ENCODE measurements at regions not wholly inside any gene's neighbourhood (a gene's known extent, or its start where the extent isn't known, plus 50 kb on each side); places are given as distances from the start of the nearest gene placed in this dataset.

DNA sequence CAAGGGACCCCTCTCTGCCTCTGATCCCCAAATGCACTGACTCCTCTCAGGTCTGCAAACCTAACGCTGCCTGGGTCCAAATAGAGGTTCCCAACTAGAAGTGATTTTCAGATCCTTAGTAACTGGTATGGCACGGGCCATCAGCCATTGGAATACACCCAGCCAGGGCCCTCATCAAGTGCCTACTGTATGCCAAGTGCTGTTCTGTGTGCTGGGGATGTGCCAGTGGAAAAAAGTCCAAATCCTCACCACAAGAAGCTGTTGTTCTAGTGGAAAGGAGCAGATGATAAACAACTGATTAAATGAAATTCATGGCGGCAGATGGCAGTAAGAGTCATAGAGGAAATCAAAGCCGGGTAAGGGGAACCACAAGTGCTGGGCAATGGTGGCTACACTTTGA lies 57.2 kb upstream of the MED9 start:
- no peak for TF ChIP-seq EZH2phosphoT487 (IDR thresholded peaks at IDR 0.05; ENCODE audit: low read length)
- TF ChIP-seq, protein P1, sequence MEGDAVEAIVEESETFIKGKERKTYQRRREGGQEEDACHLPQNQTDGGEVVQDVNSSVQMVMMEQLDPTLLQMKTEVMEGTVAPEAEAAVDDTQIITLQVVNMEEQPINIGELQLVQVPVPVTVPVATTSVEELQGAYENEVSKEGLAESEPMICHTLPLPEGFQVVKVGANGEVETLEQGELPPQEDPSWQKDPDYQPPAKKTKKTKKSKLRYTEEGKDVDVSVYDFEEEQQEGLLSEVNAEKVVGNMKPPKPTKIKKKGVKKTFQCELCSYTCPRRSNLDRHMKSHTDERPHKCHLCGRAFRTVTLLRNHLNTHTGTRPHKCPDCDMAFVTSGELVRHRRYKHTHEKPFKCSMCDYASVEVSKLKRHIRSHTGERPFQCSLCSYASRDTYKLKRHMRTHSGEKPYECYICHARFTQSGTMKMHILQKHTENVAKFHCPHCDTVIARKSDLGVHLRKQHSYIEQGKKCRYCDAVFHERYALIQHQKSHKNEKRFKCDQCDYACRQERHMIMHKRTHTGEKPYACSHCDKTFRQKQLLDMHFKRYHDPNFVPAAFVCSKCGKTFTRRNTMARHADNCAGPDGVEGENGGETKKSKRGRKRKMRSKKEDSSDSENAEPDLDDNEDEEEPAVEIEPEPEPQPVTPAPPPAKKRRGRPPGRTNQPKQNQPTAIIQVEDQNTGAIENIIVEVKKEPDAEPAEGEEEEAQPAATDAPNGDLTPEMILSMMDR (IDR thresholded peaks at IDR 0.05; ENCODE audit: low read length), result no peak

Measured in MM.1S (cell line).